BJ (cell line): ENCODE measurements at regions not wholly inside any gene's neighbourhood (a gene's known extent, or its start where the extent isn't known, plus 50 kb on each side); places are given as distances from the start of the nearest gene placed in this dataset.

Experiments
- CTCF ChIA-PET: fragments of 350-600 bp; formaldehyde crosslinking; extraction: SDS; loops from one replicate; lab custom pipeline; 2021; ENCODE audit warnings: antibody characterized with exemption, inconsistent platforms; lab: Yijun Ruan, JAX
- POLR2A ChIA-PET: fragments of 300-600 bp; sonication (Branson Sonifier 250); formaldehyde crosslinking; extraction: SDS; loops from one replicate; lab custom pipeline; 2021; ENCODE audit warnings: antibody characterized with exemption; lab: Charles Lee
- DNase-seq: peaks from one replicate; pipeline ENCODE4 v3.0.0-alpha.2; 2011; ENCODE audit warnings: low read depth
- H3K27me3 ChIP-seq: 2 replicates; pipeline ENCODE4 v1.6.0; 2011; ENCODE audit warnings: low read length; ENCODE audit not compliant: control insufficient read depth, insufficient read depth
- H3K36me3 ChIP-seq: 2 replicates; pipeline ENCODE4 v1.5.1; 2011; ENCODE audit warnings: low read length; ENCODE audit not compliant: control insufficient read depth, insufficient read depth
- H3K4me3 ChIP-seq: 2 replicates; pipeline ENCODE4 v1.5.1; 2011; ENCODE audit warnings: low read depth, mild to moderate bottlenecking, control low read depth, low read length
- TF ChIP-seq, protein P1 (sequence below): IDR thresholded peaks from 2 replicates; pipeline ENCODE4 v1.5.1; 2011; ENCODE audit warnings: low read depth, mild to moderate bottlenecking, control low read depth, inconsistent platforms, low read length, moderate library complexity; ENCODE audit not compliant: insufficient read depth

DNA sequence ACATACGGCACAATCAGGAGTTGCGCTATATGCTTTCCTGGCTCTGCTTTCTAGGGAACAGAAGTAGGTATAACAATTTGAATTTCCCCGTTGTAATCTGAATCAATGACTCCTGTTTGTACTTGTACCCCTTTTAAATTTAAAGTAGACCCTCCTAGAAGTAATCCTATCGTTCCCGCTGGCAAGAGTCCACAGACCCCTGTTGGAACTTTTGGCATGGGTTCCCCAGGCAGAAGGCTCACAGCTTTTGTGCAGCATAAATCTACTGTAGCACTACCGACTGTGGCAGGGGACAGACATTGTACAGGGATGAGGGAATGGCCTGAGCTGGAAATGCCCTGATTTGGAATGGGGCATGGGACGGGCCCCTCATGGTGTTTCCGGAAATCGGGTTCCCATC, 705.2 kb downstream of the LRFN5 start:
- POLR2A ChIA-PET = no interaction called here
- Histone ChIP-seq H3K27me3 (no peaks in the 10 kb centered on the region), H3K4me3 (no peak overlapping the region), H3K36me3 (no peaks in the 10 kb centered on the region)
- CTCF ChIA-PET = no interaction called here
- no peak for DNase-seq
- TF ChIP-seq, protein P1, sequence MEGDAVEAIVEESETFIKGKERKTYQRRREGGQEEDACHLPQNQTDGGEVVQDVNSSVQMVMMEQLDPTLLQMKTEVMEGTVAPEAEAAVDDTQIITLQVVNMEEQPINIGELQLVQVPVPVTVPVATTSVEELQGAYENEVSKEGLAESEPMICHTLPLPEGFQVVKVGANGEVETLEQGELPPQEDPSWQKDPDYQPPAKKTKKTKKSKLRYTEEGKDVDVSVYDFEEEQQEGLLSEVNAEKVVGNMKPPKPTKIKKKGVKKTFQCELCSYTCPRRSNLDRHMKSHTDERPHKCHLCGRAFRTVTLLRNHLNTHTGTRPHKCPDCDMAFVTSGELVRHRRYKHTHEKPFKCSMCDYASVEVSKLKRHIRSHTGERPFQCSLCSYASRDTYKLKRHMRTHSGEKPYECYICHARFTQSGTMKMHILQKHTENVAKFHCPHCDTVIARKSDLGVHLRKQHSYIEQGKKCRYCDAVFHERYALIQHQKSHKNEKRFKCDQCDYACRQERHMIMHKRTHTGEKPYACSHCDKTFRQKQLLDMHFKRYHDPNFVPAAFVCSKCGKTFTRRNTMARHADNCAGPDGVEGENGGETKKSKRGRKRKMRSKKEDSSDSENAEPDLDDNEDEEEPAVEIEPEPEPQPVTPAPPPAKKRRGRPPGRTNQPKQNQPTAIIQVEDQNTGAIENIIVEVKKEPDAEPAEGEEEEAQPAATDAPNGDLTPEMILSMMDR = no peak

DNA sequence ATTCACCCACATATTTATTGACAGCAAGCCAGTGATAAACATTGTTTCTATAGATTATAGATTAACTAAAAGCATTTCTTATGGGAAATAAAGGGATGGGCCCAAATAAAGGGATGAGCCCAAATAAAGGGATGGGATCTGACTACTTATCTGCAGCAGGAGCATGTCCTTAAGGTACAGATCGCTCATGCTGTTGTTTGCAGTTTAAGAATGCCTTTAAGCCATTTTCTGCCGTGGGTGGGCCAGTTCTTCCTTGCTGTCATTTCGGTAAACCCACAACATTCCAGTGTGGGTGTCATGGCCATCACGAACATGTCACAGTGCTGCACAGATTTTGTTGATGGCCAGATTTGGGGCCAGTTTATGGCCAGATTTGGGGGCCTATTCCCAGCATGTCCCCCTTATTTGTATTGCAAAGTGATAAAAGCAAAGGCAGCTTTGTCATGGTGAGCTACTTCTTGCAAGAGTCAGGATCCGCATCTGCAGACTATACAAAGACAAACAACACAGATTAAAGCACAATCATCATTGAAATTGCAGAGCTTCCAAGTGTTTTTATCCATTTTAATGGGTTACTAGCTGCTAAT, 700.7 kb downstream of the LRFN5 start:
- Histone ChIP-seq H3K36me3 (no peaks in the 10 kb centered on the region), H3K4me3 (no peak overlapping the region), H3K27me3 (no peaks in the 10 kb centered on the region)
- TF ChIP-seq, protein P1 = no peak
- ChIA-PET POLR2A (no interaction called here), CTCF (no interaction called here)
- DNase-seq = no peak

DNA sequence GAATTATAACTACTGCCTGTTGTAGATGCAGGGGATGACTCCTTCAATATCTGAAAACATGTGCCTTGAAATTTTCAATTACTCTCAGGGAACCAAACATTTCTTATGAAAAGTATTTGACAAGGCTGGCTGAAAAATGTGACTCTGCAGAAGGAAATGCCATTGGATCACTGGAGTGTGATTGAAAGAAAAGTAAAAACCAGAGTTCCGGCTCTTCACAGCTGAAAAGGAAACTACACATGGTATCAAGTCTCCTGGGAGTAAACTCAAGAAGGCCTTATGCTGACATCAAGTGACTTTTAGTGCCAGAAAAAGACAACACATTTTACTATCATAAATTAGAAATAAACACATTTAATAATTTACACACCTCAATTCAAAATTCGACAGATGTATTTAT, 693.0 kb downstream of the LRFN5 start:
- DNase-seq = no peak
- TF ChIP-seq, protein P1 = no peak
- Histone ChIP-seq H3K27me3 (no peaks in the 10 kb centered on the region), H3K36me3 (no peaks in the 10 kb centered on the region), H3K4me3 (no peak overlapping the region)
- ChIA-PET POLR2A (no interaction called here), CTCF (no interaction called here)

DNA sequence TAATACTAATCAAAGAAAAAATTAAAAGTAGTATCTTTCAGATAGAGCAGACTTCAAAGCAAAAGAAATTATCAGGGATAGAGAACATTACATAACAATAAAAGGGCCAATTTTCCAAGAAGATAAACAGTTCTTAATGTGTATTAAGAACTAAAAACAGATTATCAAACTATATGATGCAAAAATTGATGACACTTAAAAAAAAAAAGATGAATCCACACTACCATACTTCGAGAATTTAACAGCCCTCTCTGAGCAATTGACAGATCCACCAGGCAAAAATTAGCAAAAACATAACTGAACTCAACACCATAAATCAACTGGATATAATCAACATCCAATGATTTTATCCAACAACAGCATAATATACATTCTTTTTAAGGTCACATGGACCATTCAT, 686.5 kb downstream of the LRFN5 start:
- CTCF ChIA-PET = no interaction called here
- TF ChIP-seq, protein P1 = no peak
- Histone ChIP-seq H3K4me3 (no peak overlapping the region), H3K36me3 (no peaks in the 10 kb centered on the region), H3K27me3 (no peaks in the 10 kb centered on the region)
- DNase-seq = no peak
- POLR2A ChIA-PET = no interaction called here

DNA sequence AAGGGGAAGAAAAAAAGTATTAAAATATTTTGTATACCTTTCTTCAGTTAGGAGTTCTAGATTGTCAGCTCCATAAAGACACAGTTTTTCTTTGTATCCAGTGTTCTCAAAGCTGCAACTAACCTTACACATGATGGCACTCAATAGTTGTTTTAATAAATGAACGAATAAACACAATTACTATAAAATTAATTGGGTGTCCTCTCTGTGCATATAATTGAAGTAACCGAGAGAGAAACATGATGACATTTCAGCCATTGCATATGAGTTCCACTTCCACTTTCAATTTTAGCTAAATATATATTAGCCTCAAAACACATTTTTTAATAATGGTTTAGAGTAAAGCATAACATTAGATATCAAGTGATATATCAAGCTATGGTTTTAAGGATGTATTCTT, 671.2 kb downstream of the LRFN5 start:
- DNase-seq = no peak
- H3K36me3 ChIP-seq = no peaks in the 10 kb centered on the region
- ChIA-PET POLR2A (no interaction called here), CTCF (no interaction called here)
- no peak overlapping the region for H3K4me3 ChIP-seq
- no peaks in the 10 kb centered on the region for H3K27me3 ChIP-seq
- TF ChIP-seq, protein P1 = no peak
